Neural progenitor cell (in vitro differentiated cells): ENCODE measurements at regions not wholly inside any gene's neighbourhood (a gene's known extent, or its start where the extent isn't known, plus 50 kb on each side); places are given as distances from the start of the nearest gene placed in this dataset.
"Not testable (repeated sequence)": the region's sequence is repeated elsewhere in the genome, so short reads cannot be mapped to it uniquely, and the experiment has no call there.

ENCODE experiments used
- DNase-seq: peaks from one replicate; pipeline ENCODE4 v3.0.0-alpha.2; 2016; ENCODE audit warnings: low spot score
- H2AFZ ChIP-seq: fragments of 200-600 bp; sonication (generic); replicated peaks from 2 replicates; pipeline ENCODE4 v1.6.1; 2016; ENCODE audit warnings: antibody characterized with exemption
- H3F3A ChIP-seq: fragments of 200-600 bp; sonication (generic); 2 replicates; pipeline ENCODE4 v1.6.1; 2016; ENCODE audit warnings: antibody characterized with exemption, low read depth
- H3K27ac ChIP-seq: fragments of 200-600 bp; sonication (generic); 2 replicates; pipeline ENCODE4 v1.5.1; 2016; ENCODE audit warnings: mild to moderate bottlenecking
- H3K27me3 ChIP-seq: fragments of 200-600 bp; sonication (generic); 2 replicates; pipeline ENCODE4 v1.6.1; 2016; ENCODE audit warnings: mild to moderate bottlenecking, moderate library complexity
- H3K36me3 ChIP-seq: fragments of 200-600 bp; sonication (generic); 2 replicates; pipeline ENCODE4 v1.5.1; 2016
- H3K4me1 ChIP-seq: fragments of 200-600 bp; sonication (generic); 2 replicates; pipeline ENCODE4 v1.6.1; 2016; ENCODE audit warnings: mixed run types
- H3K4me2 ChIP-seq: fragments of 200-600 bp; sonication (generic); 2 replicates; pipeline ENCODE4 v1.6.1; 2016
- H3K4me3 ChIP-seq: fragments of 200-600 bp; sonication (generic); 2 replicates; pipeline ENCODE4 v1.5.1; 2016
- H3K79me2 ChIP-seq: fragments of 200-600 bp; sonication (generic); 2 replicates; pipeline ENCODE4 v1.6.1; 2016; ENCODE audit warnings: low read depth
- H3K9ac ChIP-seq: fragments of 200-600 bp; sonication (generic); 2 replicates; pipeline ENCODE4 v1.6.1; 2016
- H3K9me3 ChIP-seq: fragments of 200-600 bp; sonication (generic); 2 replicates; pipeline ENCODE4 v1.5.1; 2016; ENCODE audit warnings: low read depth
- H4K20me1 ChIP-seq: fragments of 200-600 bp; sonication (generic); 2 replicates; pipeline ENCODE4 v1.6.1; 2016; ENCODE audit warnings: low read depth
- H3K27ac Mint-ChIP-seq: 3 replicates; pipeline ENCODE4 v1.8.0; 2021; ENCODE audit warnings: mixed read lengths
- H3K27me3 Mint-ChIP-seq: 2 replicates; pipeline ENCODE4 v1.8.0; 2022; ENCODE audit warnings: low read depth, mild to moderate bottlenecking, inconsistent platforms, moderate library complexity, mixed read lengths; ENCODE audit not compliant: insufficient read depth
- H3K36me3 Mint-ChIP-seq: 3 replicates; pipeline ENCODE4 v1.8.0; 2021; ENCODE audit warnings: mixed read lengths
- H3K4me1 Mint-ChIP-seq: 3 replicates; pipeline ENCODE4 v1.8.0; 2021; ENCODE audit warnings: mixed read lengths
- H3K4me3 Mint-ChIP-seq: 3 replicates; pipeline ENCODE4 v1.8.0; 2021; ENCODE audit warnings: mild to moderate bottlenecking, moderate library complexity, mixed read lengths
- H3K9me3 Mint-ChIP-seq: 3 replicates; pipeline ENCODE4 v1.8.0; 2020; ENCODE audit warnings: mixed read lengths
- EZH2 ChIP-seq: fragments of 200-600 bp; sonication (generic); IDR thresholded peaks from 2 replicates; pipeline ENCODE4 v1.6.1; 2017; ENCODE audit warnings: antibody characterized with exemption, mild to moderate bottlenecking, moderate library complexity
- EZH2phosphoT487 ChIP-seq: fragments of 200-600 bp; sonication (generic); IDR thresholded peaks from 2 replicates; pipeline ENCODE4 v1.6.1; 2017; ENCODE audit warnings: antibody characterized with exemption
- TF ChIP-seq, protein P1 (sequence below): fragments of 200-600 bp; sonication (generic); IDR thresholded peaks from 2 replicates; pipeline ENCODE4 v1.5.1; 2017; ENCODE audit warnings: antibody characterized with exemption, mild to moderate bottlenecking

DNA sequence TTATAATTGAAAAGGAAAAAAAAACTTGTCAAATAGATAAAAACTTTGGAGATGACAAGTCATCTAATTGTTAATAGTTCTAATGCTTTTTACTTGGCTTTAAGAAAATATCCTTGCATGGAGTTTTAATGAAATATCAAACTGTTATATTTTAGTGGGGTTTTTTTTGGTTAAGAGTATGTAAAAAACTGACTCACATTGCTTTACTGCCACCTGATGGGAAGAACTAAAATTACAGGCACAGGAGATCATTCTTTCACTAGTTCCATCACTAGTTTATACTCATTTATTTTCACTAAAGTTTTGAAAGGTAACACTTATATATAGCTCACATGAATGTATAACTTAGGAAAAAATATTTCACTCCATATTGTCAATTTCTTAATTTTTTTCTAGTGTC, 309.1 kb downstream of the LMBRD1 start:
- peak; percentile 9 for DNase-seq
- Histone ChIP-seq H2AFZ (no peak overlapping the region), H3K36me3 (no peaks in the 10 kb centered on the region), H3K4me2 (no peak overlapping the region), H3K9ac (no peak overlapping the region), H3K27me3 (no peaks in the 10 kb centered on the region), H3K9me3 (peaks cover 7% of the 10 kb centered on the region), H3K79me2 (no peaks in the 10 kb centered on the region), H3K4me1 (no peaks in the 10 kb centered on the region), H3K27ac (no peak overlapping the region), H4K20me1 (no peaks in the 10 kb centered on the region), H3F3A (no peaks in the 10 kb centered on the region), H3K4me3 (no peak overlapping the region)
- TF ChIP-seq EZH2phosphoT487: no peak
- TF ChIP-seq, protein P1, sequence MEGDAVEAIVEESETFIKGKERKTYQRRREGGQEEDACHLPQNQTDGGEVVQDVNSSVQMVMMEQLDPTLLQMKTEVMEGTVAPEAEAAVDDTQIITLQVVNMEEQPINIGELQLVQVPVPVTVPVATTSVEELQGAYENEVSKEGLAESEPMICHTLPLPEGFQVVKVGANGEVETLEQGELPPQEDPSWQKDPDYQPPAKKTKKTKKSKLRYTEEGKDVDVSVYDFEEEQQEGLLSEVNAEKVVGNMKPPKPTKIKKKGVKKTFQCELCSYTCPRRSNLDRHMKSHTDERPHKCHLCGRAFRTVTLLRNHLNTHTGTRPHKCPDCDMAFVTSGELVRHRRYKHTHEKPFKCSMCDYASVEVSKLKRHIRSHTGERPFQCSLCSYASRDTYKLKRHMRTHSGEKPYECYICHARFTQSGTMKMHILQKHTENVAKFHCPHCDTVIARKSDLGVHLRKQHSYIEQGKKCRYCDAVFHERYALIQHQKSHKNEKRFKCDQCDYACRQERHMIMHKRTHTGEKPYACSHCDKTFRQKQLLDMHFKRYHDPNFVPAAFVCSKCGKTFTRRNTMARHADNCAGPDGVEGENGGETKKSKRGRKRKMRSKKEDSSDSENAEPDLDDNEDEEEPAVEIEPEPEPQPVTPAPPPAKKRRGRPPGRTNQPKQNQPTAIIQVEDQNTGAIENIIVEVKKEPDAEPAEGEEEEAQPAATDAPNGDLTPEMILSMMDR: peak; percentile 63
- no peak for TF ChIP-seq EZH2
- Mint-ChIP-seq H3K4me1 (peaks cover 4% of the 10 kb centered on the region), H3K9me3 (peaks cover 2% of the 10 kb centered on the region), H3K27me3 (no peaks in the 10 kb centered on the region), H3K27ac (no peak overlapping the region), H3K36me3 (no peaks in the 10 kb centered on the region), H3K4me3 (no peak overlapping the region)

DNA sequence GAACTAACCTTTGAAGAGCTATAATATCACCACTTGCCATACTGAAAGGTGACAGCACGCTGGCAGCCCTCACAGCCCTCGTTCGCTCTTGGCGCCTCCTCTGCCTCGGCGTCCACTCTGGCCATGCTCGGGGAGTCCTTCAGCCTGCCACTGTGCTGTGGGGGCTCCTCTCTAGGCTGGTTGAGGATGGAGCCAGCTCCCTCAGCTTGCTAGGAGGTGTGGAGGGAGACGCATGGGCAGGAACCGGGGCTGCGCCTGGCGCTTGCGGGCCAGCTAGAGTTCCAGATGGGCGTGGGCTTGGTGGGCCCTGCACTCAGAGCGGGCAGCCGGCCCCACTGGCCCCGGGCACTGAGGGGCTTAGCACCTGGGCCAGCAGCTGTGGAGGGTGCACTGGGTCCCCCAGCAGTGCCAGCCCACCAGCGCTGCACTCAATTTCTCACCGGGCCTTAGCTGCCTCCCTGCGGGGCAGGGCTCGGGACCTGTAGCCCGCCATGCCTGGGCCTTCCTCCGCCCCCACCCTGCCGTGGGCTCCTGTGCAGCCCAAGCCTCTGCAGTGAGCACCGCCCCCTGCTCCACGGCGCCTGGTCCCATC, 329.7 kb downstream of the LMBRD1 start:
- Mint-ChIP-seq H3K27ac (no peak overlapping the region), H3K9me3 (peaks cover 7% of the 10 kb centered on the region), H3K36me3 (no peaks in the 10 kb centered on the region), H3K4me3 (no peak overlapping the region), H3K4me1 (peaks cover 6% of the 10 kb centered on the region), H3K27me3 (peaks cover 5% of the 10 kb centered on the region)
- Histone ChIP-seq H4K20me1 (no peaks in the 10 kb centered on the region), H3F3A (no peaks in the 10 kb centered on the region), H2AFZ (no peak overlapping the region), H3K27ac (no peak overlapping the region), H3K36me3 (no peaks in the 10 kb centered on the region), H3K4me3 (no peak overlapping the region), H3K9me3 (no peaks in the 10 kb centered on the region), H3K4me1 (no peaks in the 10 kb centered on the region), H3K27me3 (no peaks in the 10 kb centered on the region), H3K79me2 (no peaks in the 10 kb centered on the region), H3K4me2 (no peak overlapping the region), H3K9ac (no peak overlapping the region)
- DNase-seq: no peak
- TF ChIP-seq, protein P1: no peak
- TF ChIP-seq EZH2 (no peak), EZH2phosphoT487 (no peak)

DNA sequence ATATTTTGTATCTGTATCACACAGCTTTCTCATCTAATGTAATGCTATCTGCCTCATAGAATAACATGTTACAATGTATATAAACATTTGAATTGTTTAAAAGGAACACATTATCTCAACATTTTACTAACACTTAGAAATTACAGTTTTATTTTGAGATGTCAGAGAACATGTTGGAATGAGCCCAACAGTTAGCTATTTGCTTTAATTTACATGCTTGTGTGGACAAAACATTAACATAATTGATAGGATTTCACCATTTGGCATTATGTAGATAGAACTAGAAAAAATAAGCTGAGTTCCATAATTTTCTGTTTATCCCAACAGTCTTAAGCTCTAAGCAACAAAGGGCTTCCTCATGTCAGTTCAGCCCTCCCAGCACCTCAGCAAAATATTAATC, 330.9 kb downstream of the LMBRD1 start:
- H3K4me1 ChIP-seq: no peaks in the 10 kb centered on the region
- no peak for DNase-seq
- H3K36me3 ChIP-seq: no peaks in the 10 kb centered on the region
- H3K27ac ChIP-seq: no peak overlapping the region
- no peaks in the 10 kb centered on the region for H3K27me3 ChIP-seq
- peaks cover 6% of the 10 kb centered on the region for H3K4me1 Mint-ChIP-seq
- H3K9ac ChIP-seq: no peak overlapping the region
- H3F3A ChIP-seq: no peaks in the 10 kb centered on the region
- no peaks in the 10 kb centered on the region for H3K9me3 ChIP-seq
- H3K4me3 Mint-ChIP-seq: no peak overlapping the region
- H3K9me3 Mint-ChIP-seq: peaks cover 4% of the 10 kb centered on the region
- H3K4me3 ChIP-seq: no peak overlapping the region
- H3K27me3 Mint-ChIP-seq: peaks cover 5% of the 10 kb centered on the region
- H3K79me2 ChIP-seq: no peaks in the 10 kb centered on the region
- no peak overlapping the region for H3K4me2 ChIP-seq
- H2AFZ ChIP-seq: no peak overlapping the region
- no peaks in the 10 kb centered on the region for H4K20me1 ChIP-seq
- no peak for TF ChIP-seq EZH2
- H3K36me3 Mint-ChIP-seq: no peaks in the 10 kb centered on the region
- H3K27ac Mint-ChIP-seq: no peak overlapping the region

DNA sequence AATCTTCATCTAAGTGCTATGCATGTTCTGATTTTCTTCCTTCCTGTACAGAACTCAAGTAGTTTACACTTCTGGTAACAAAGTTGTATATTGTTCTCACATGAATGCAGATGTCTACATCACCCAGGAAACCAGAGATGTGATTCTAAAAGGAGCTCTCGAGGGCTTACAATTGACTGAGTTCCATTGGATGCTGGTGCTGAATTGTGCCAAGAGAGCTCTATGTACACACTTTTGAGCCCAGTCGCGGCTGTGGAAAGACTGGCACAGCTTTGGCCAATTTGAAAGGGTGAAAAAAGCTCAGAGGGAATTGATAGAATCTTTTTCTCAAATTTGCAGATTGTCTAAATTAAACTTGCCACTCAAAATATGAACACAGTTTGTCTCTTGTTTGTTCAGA, 340.7 kb downstream of the LMBRD1 start:
- Histone ChIP-seq H3K36me3 (no peaks in the 10 kb centered on the region), H2AFZ (no peak overlapping the region), H3K79me2 (no peaks in the 10 kb centered on the region), H3F3A (no peaks in the 10 kb centered on the region), H3K27me3 (no peaks in the 10 kb centered on the region), H3K9me3 (no peaks in the 10 kb centered on the region), H3K9ac (no peak overlapping the region), H4K20me1 (no peaks in the 10 kb centered on the region), H3K4me1 (no peaks in the 10 kb centered on the region), H3K4me3 (no peak overlapping the region), H3K4me2 (no peak overlapping the region), H3K27ac (no peak overlapping the region)
- TF ChIP-seq EZH2phosphoT487 (no peak), EZH2 (no peak)
- TF ChIP-seq, protein P1: no peak
- H3K4me1 Mint-ChIP-seq: peaks cover 9% of the 10 kb centered on the region
- peak; percentile 5 for DNase-seq
- no peaks in the 10 kb centered on the region for H3K27me3 Mint-ChIP-seq
- peaks cover 2% of the 10 kb centered on the region for H3K9me3 Mint-ChIP-seq
- H3K36me3 Mint-ChIP-seq: no peaks in the 10 kb centered on the region
- H3K27ac Mint-ChIP-seq: no peak overlapping the region
- no peak overlapping the region for H3K4me3 Mint-ChIP-seq

DNA sequence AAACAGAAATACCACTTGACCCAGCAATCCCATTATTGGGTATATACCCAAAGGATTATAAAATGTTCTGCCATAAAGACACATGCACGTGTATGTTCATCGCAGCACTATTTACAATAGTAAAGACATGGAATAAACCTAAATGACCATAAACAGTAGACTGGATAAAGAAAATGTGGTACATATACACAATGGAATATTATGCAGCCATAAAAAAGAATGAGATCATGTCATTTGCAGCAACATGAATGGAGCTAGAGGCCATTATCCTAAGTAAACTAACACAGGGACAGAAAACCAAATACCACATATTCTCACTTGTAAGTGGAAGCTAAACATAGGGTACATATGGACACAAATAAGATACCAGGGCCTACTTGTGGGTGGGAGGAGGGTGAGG, 342.2 kb downstream of the LMBRD1 start:
- not testable (repeated sequence) for H3K79me2 ChIP-seq, H3K4me2 ChIP-seq, H3K9me3 Mint-ChIP-seq, H3K27me3 ChIP-seq, H2AFZ ChIP-seq, H3F3A ChIP-seq, H3K4me1 Mint-ChIP-seq, H3K4me3 Mint-ChIP-seq, H3K4me3 ChIP-seq, H3K27ac Mint-ChIP-seq, H3K36me3 Mint-ChIP-seq, H3K27me3 Mint-ChIP-seq, DNase-seq, H3K9me3 ChIP-seq, H3K4me1 ChIP-seq, H3K36me3 ChIP-seq, H3K9ac ChIP-seq, H4K20me1 ChIP-seq, H3K27ac ChIP-seq

DNA sequence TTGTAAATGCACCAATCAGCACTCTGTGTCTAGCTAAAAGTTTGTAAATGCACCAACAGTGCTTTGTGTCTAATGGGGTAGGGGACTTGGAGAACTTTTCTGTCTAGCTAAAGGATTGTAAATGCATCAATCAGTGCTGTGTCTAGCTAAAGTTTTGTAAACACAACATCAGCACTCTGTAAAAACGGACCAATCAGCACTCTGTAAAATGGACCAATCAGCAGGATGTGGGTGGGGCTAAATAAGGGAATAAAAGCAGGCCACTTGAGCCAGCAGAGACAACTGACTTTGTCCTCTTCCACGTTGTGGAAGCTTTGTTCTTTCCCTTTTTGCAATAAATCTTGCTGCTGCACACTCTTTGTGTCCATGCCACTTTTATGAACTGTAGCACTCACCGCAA, 346.3 kb downstream of the LMBRD1 start:
- H4K20me1 ChIP-seq, H3K9me3 Mint-ChIP-seq, H3K27ac ChIP-seq, H3K9ac ChIP-seq, H3K27me3 Mint-ChIP-seq, H3K4me3 ChIP-seq, H3K4me2 ChIP-seq, H3K27ac Mint-ChIP-seq, H3K79me2 ChIP-seq, H3K4me1 ChIP-seq, H3K36me3 Mint-ChIP-seq, H3K9me3 ChIP-seq, H2AFZ ChIP-seq, H3F3A ChIP-seq, H3K27me3 ChIP-seq, DNase-seq, H3K4me1 Mint-ChIP-seq, H3K36me3 ChIP-seq, H3K4me3 Mint-ChIP-seq: not testable (repeated sequence)
